AG08395 (cell line): ENCODE measurements at regions not wholly inside any gene's neighbourhood (a gene's known extent, or its start where the extent isn't known, plus 50 kb on each side); places are given as distances from the start of the nearest gene placed in this dataset.
"Not testable (repeated sequence)": the region's sequence is repeated elsewhere in the genome, so short reads cannot be mapped to it uniquely, and the experiment has no call there.

Source experiments
- DNase-seq: peaks from one replicate; pipeline ENCODE4 v3.0.0; 2012; ENCODE audit warnings: mixed read lengths, low spot score

DNA sequence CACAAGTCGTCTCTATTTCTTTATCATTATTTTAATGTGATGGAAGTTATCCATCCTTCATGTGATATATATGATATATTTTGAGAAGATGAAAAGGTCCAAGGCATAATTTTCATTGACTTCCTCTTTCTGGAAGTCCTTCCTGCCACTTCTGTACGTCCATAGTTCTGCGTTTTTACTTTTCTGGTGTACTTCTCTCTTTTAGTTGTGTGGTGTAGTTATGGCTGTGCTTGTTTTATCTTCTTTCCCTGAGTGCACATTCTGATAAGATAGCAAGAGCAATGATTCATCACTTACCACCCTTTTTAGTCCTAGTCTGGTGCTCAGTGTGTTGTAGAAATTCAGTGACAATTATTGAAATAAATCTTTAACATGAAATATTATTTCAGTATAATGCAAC lies 231.3 kb upstream of the FERD3L start:
- no peak for DNase-seq

DNA sequence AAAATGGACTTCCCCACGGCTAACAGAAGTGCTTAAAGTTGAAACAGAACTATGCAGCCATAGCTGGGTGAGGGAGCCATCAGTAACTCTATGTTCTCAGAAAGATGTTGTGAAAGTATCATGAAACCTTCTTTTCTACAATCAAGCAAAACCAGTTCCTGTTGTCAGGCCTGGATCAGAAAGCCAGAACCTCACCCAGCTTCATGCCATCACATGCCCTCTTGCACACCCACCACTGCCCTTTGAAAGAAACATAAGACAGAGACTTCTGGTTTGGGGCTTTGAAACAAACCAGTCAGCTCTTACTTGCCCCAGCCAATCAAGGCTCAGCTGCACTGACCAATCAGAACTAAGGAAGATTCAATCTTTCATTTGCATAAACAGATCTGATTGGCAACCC lies 230.8 kb upstream of the FERD3L start:
- no peak for DNase-seq

- no peak for DNase-seq
These were observed 228.1 kb upstream of the FERD3L start for GRCh38 chr7:19373334-19373733.

- DNase-seq: no peak
These were observed 224.6 kb upstream of the FERD3L start for GRCh38 chr7:19369806-19370205.

DNA sequence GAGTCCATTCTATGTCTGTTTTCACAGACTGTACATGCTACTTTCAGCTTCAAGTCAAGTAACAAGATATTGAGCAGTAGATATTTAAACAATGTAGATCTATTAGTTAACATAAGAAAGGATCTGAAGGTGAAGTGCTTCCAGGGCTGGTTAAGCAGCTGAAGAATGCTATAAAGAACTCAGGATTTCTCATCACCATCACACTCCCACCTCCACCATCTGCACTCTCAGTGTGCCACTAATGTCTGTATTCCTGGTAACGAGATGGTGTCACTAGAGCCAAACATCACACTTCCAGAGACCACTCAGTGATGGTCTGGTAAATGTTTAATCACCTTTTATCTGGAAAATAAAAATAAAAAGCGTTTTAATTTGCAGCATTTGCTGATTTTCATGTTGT lies 224.0 kb upstream of the FERD3L start:
- DNase-seq: no peak

GRCh38 chr7:19368491-19368925 lies 223.3 kb upstream of the FERD3L start:
- peak; percentile 33 for DNase-seq

DNA sequence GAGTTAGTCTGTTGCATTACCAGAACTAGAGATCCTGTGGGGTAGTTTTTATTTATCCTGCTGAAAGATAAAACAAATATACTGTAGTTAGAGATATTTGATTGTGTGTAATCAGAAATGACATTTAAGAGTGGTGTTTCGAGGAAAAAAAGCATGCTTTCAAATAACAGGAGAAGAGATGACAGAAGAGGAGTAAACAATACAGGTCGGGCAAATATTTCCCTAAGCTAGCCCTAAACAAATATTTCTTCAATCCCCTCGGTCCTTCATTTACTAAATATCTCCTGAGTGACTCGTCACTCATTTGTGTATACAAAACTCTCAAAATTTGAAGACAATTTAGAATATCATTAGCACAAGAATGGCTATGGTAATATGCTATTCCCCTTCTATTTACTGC lies 219.7 kb upstream of the FERD3L start:
- no peak for DNase-seq

DNA sequence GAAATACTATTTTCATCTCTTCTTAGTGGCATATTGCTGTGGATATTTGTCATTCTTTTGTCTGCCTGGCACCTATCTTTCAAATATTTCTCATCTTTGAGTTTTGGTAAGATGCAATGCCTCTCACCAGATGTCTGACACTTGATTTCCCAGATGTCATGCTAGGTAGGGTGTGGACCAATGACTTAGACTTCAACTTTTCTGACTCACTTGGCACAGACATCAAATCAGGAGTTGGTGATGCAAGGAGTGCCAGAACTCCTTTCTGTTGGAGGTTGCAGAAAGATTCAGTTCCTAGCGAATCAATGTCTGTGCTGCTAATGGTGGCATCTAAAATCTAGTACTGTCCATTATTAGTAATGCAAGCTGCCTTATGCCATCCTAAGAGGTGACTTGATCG lies 216.9 kb upstream of the FERD3L start:
- peak; percentile 28 for DNase-seq

GRCh38 chr7:19353180-19353579 lies 208.0 kb upstream of the FERD3L start:
- DNase-seq: no peak

- DNase-seq: peak; percentile 9
These were observed 207.1 kb upstream of the FERD3L start for GRCh38 chr7:19352305-19352695.

GRCh38 chr7:19351341-19352304 lies 206.4 kb upstream of the FERD3L start:
- DNase-seq: no peak

- DNase-seq: no peak
These were observed 194.3 kb upstream of the FERD3L start for GRCh38 chr7:19339512-19339911.

DNA sequence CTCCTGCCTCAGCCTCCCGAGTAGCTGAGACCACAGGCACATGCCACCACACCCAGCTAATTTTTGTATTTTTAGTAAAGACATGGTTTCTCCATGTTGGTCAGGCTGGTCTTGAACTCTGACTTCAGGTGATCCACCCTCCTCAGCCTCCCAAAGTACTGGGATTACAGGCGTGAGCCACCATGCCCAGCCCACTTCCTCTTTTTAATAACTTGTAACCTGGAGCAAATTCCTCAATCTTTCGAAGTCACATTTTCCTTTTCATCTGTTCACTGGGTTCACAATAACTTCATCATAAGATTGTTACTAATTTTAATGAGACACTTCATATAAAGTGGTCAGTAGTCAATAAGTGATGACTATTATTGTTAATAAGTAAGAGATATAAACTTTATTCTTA lies 193.3 kb upstream of the FERD3L start:
- DNase-seq: not testable (repeated sequence)

DNA sequence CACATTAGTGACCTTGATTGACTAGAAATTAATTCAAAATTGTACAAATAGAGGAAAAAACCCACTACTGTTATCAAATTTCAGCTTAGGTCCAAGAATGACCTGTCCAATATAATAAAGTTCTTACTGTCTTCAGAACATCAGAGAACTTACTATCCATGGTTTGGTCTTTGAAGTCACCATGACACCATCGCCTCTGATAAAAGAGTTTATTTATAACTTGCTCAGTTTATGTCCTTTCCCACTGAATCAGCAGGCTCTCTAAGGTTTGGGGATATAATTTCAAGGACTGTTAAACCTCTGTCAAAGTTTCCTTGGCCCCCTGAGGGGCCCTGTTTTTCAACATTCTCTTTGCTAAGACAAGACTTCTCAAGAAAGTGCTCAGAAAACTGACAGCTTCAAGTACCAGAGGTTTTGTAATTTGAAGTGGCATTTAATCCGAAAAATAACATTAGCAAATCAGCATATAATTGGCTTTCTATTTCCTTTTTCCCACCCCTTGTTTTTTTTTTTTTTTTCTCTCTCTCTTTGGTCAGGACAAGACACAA lies 191.7 kb upstream of the FERD3L start:
- DNase-seq: no peak

DNA sequence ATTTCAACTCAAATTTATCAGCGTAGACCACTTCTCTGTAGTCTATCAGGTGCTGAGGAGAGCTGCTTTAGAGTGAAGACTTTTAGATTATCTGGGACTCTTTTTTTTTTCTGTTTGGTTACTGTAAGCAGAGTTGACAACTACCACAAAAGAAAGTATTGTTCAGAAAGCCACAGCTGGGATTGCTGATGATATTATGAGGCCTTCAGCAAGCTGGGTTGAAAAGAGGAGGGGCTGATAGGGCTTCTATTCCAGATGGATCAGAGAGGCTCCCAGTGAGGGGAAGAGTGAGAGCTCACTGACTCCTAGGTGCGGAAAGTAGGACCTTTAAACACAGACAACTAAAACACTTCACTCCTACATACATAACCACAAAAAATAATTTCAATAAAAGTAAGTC lies 188.5 kb upstream of the FERD3L start:
- DNase-seq: no peak

DNA sequence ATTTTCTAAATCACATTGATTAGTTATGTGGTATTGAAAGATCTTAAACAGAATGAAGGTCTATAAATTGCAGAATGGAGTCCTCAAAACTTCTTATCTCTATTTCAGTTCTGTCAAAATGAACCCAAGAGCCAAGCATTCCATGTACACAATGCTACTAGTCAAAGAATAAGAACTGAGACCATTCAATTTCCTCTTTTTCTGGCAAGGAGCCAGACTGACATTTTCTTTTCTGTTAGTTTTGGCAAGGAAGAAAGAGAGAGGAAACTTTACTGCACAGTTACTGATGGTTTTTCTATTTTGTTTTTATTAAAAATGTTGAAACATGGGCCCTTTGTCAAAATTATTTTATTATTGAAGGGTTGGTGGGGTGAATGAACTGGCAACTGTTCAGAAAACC lies 181.8 kb upstream of the FERD3L start:
- DNase-seq: no peak

- no peak for DNase-seq
These were observed 176.8 kb upstream of the FERD3L start for GRCh38 chr7:19322002-19322401.

- no peak for DNase-seq
These were observed 173.1 kb upstream of the FERD3L start for GRCh38 chr7:19318287-19318686.

DNA sequence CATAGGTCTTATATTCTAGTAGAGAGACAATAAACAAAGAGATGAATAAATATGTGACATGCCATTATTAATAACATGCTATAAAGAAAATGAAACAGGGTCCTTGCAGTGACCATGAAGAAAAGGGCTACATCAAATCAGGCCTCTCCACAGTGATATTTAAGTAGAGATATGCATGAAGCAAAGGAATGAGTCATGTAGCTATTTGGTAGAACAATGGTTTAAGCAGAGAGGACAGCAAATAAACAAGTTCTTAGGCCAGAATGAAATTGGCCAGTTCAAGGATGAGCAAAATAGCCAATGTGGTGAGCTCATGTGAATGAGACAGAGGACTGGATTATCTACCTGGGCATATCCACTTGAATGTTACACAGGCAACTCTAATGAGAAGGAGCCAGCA lies 172.2 kb upstream of the FERD3L start:
- DNase-seq: no peak

DNA sequence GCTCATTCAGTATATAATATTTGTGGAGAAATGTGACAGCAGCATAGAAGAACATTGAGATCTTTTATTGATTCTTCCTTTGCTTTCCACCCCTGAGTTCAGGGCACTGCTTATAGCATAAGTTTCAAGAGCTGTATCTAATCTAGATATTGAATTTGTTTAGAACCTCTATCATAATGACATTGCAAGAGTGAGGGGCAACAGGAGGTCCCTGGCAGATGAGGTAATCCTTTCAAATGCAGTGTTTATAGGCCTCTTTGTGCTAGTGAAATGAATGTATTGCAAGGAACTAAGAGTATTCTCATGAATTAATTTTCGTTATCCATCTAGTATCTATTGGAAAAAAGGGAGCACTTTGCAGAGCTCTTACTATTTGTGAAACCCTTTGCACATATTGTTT lies 167.2 kb upstream of the FERD3L start:
- DNase-seq: no peak

GRCh38 chr7:19307554-19307953 lies 162.3 kb upstream of the FERD3L start:
- DNase-seq: no peak

DNA sequence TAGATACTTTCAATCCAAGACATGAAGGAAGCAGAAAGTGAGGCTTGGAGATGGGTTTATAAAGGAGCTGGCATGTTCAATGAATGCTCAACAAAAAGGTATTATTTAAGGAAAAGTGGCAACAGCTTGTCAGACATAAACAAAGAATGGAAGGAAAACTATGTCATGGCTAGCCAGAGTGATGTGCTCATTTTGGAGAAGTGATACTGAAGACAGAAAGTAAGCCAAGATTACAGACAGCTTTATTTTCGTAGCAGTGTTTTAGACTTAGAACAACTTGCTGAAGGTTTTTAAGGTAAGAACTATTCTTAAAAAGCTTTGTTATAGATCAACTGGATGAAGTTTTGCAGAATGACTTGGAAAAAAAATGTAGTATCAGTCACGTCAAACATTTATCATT lies 160.5 kb upstream of the FERD3L start:
- DNase-seq: no peak

GRCh38 chr7:19304086-19304485 lies 158.9 kb upstream of the FERD3L start:
- DNase-seq: no peak

- DNase-seq: no peak
These were observed 157.5 kb upstream of the FERD3L start for GRCh38 chr7:19302731-19303130.
